ENCODE measurements at regions not wholly inside any gene's neighbourhood (a gene's known extent, or its start where the extent isn't known, plus 50 kb on each side); places are given as distances from the start of the nearest gene placed in this dataset.

GRCh38 chr4:151841107-151841506 is 80.3 kb upstream of the GATB start:
- no peak for DNase-seq
- Histone ChIP-seq H3K27me3 (replicated peaks) (no peaks in the 10 kb centered on the region), H3K27ac (no peak overlapping the region), H3K4me3 (ENCODE audit: low read depth, low read length) (no peak overlapping the region), H3K36me3 (replicated peaks) (no peaks in the 10 kb centered on the region)
- in situ Hi-C loops (cut with HindIII; ENCODE audit: low pct_ligation_motif_present, low sequenced_read_pairs): no loop called here
- no peak for TF ChIP-seq CTCF (IDR thresholded peaks at IDR 0.05; ENCODE audit: low read depth, low read length, missing control alignments)

GRCh38 chr4:151835467-151835866 is 74.7 kb upstream of the GATB start:
- Histone ChIP-seq H3K27ac (no peak overlapping the region), H3K27me3 (replicated peaks) (no peaks in the 10 kb centered on the region), H3K4me3 (ENCODE audit: low read depth, low read length) (no peak overlapping the region), H3K36me3 (replicated peaks) (no peaks in the 10 kb centered on the region)
- no peak for TF ChIP-seq CTCF (IDR thresholded peaks at IDR 0.05; ENCODE audit: low read depth, low read length, missing control alignments)
- DNase-seq: no peak
- in situ Hi-C loops (cut with HindIII; ENCODE audit: low pct_ligation_motif_present, low sequenced_read_pairs): no loop called here

GRCh38 chr4:151833174-151833573 is 72.4 kb upstream of the GATB start:
- Histone ChIP-seq H3K27ac (no peak overlapping the region), H3K36me3 (replicated peaks) (no peaks in the 10 kb centered on the region), H3K27me3 (replicated peaks) (no peaks in the 10 kb centered on the region), H3K4me3 (ENCODE audit: low read depth, low read length) (no peak overlapping the region)
- DNase-seq: no peak
- TF ChIP-seq CTCF (IDR thresholded peaks at IDR 0.05; ENCODE audit: low read depth, low read length, missing control alignments): no peak
- in situ Hi-C loops (cut with HindIII; ENCODE audit: low pct_ligation_motif_present, low sequenced_read_pairs): no loop called here

- Histone ChIP-seq H3K27ac (no peak overlapping the region), H3K4me3 (ENCODE audit: low read depth, low read length) (no peak overlapping the region), H3K27me3 (replicated peaks) (no peaks in the 10 kb centered on the region), H3K36me3 (replicated peaks) (no peaks in the 10 kb centered on the region)
- DNase-seq: no peak
- no peak for TF ChIP-seq CTCF (IDR thresholded peaks at IDR 0.05; ENCODE audit: low read depth, low read length, missing control alignments)
- in situ Hi-C loops (cut with HindIII; ENCODE audit: low pct_ligation_motif_present, low sequenced_read_pairs): no loop called here
Measured at GRCh38 chr4:151831526-151831925, 70.7 kb upstream of the GATB start.

- Histone ChIP-seq H3K27ac (no peak overlapping the region), H3K36me3 (replicated peaks) (no peaks in the 10 kb centered on the region), H3K4me3 (ENCODE audit: low read depth, low read length) (no peak overlapping the region), H3K27me3 (replicated peaks) (no peaks in the 10 kb centered on the region)
- in situ Hi-C loops (cut with HindIII; ENCODE audit: low pct_ligation_motif_present, low sequenced_read_pairs): no loop called here
- TF ChIP-seq CTCF (IDR thresholded peaks at IDR 0.05; ENCODE audit: low read depth, low read length, missing control alignments): no peak
- DNase-seq: no peak
Measured at GRCh38 chr4:151830168-151830567, 69.4 kb upstream of the GATB start.

- in situ Hi-C loops (cut with HindIII; ENCODE audit: low pct_ligation_motif_present, low sequenced_read_pairs): no loop called here
- no peak for TF ChIP-seq CTCF (IDR thresholded peaks at IDR 0.05; ENCODE audit: low read depth, low read length, missing control alignments)
Measured at GRCh38 chr4:151829309-151829708, 68.5 kb upstream of the GATB start.

More at GRCh38 chr4:151829309-151829708, 68.5 kb upstream of the GATB start:
- Histone ChIP-seq H3K27ac (no peak overlapping the region), H3K36me3 (replicated peaks) (no peaks in the 10 kb centered on the region), H3K27me3 (replicated peaks) (no peaks in the 10 kb centered on the region), H3K4me3 (ENCODE audit: low read depth, low read length) (no peak overlapping the region)
- no peak for DNase-seq
